Urothelium cell line (cell line): ENCODE measurements at regions not wholly inside any gene's neighbourhood (a gene's known extent, or its start where the extent isn't known, plus 50 kb on each side); places are given as distances from the start of the nearest gene placed in this dataset.

Source experiments
- DNase-seq: peaks from one replicate; pipeline ENCODE4 v3.0.0; 2011; ENCODE audit warnings: low spot score, mixed read lengths
- FAIRE-seq: peaks from 2 replicates; lab custom pipeline; 2011; peaks lifted over from hg19 to GRCh38; lab: Jason Lieb, UNC

- no peak for DNase-seq
- no peak for FAIRE-seq
These were observed 569.6 kb upstream of the CXADR start for GRCh38 chr21:16943231-16943630.

GRCh38 chr21:16945580-16945979 lies 567.3 kb upstream of the CXADR start:
- FAIRE-seq = no peak

DNA sequence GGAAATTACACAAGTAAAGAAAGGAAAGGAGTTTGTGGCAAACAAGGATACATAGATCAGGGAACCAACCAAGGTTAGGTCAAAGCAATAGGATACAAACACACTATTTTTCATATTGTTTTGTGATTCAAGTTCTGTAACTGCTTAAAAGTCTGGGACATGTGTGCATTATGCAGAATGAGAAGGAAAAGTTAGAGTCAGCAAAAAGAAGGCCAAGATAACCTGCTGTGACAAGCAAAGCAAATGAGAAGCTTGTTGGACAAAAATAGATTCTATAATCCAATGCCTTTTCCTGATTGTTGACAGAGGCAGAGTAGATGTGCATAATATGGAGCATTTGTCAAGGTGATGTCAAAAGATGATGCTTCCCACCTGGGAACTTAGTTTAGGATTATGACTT lies 556.0 kb upstream of the CXADR start:
- FAIRE-seq = no peak

More at GRCh38 chr21:16945580-16945979, 567.3 kb upstream of the CXADR start:
- no peak for DNase-seq

GRCh38 chr21:16965424-16965823 lies 547.4 kb upstream of the CXADR start:
- no peak for FAIRE-seq
- no peak for DNase-seq

More for the DNA sequence above, 556.0 kb upstream of the CXADR start:
- DNase-seq = no peak

GRCh38 chr21:16968436-16968835 lies 544.4 kb upstream of the CXADR start:
- FAIRE-seq (no peak), DNase-seq (no peak)

- DNase-seq (no peak), FAIRE-seq (no peak)
These were observed 543.2 kb upstream of the CXADR start for GRCh38 chr21:16969636-16970035.

- no peak for FAIRE-seq
These were observed 538.8 kb upstream of the CXADR start for GRCh38 chr21:16974060-16974459.

GRCh38 chr21:16976193-16976592 lies 536.6 kb upstream of the CXADR start:
- FAIRE-seq = no peak
- DNase-seq = no peak

More at GRCh38 chr21:16974060-16974459, 538.8 kb upstream of the CXADR start:
- DNase-seq = no peak

DNA sequence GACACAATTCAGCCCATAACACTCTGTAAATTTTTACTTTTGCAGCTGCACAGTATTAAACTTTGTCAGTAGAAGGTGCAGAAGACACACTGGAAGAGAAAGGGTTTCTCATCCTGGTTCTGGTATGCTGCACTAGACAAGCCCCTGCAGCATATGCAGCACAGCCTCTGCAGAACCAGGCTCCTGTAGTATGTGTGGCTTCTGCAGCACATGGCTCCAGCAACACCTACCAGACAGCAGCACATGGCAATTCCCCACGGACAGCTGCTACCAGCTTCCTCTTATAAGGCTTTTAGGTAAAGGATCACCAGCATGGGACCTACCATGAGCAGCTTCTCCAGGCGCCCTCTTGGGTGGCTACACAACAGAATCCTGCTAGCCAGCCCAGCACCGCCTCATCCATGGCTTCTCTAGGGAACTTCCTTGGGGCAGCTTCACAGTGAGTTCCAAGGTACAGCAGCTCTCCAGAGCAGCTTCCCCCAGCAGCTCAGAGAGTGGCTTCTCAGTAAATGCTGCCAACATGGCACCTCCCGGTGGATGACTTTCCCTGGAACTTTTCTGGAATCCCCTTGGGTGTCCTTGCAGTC lies 534.4 kb upstream of the CXADR start:
- FAIRE-seq (no peak), DNase-seq (no peak)

- DNase-seq (no peak), FAIRE-seq (no peak)
These were observed 533.3 kb upstream of the CXADR start for GRCh38 chr21:16979574-16979973.

DNA sequence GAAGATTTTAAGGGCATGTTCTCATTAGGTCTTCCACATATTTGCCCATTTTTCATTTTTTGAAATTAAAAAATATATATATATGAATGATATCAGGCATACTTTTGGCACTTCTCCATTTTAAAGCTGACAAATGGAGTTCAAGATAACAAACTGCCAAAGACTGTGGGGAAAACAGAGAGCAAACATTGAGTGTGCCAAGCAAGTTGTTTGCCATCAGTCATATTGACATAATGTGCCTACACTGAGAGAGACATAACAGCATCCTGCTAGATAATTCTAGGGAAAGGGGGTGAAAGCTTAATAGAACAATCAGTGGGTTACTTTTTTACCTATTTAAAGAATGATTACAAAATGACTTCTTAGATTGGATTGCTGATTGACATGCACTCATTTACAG lies 529.4 kb upstream of the CXADR start:
- FAIRE-seq (no peak), DNase-seq (no peak)

GRCh38 chr21:16992448-16992847 lies 520.4 kb upstream of the CXADR start:
- DNase-seq (no peak), FAIRE-seq (no peak)

GRCh38 chr21:16993416-16994038 lies 519.3 kb upstream of the CXADR start:
- DNase-seq (no peak), FAIRE-seq (no peak)

- FAIRE-seq (no peak), DNase-seq (no peak)
These were observed 510.1 kb upstream of the CXADR start for GRCh38 chr21:17002594-17003257.

- FAIRE-seq (no peak), DNase-seq (peak; percentile 6)
These were observed 509.6 kb upstream of the CXADR start for GRCh38 chr21:17003258-17003615.

DNA sequence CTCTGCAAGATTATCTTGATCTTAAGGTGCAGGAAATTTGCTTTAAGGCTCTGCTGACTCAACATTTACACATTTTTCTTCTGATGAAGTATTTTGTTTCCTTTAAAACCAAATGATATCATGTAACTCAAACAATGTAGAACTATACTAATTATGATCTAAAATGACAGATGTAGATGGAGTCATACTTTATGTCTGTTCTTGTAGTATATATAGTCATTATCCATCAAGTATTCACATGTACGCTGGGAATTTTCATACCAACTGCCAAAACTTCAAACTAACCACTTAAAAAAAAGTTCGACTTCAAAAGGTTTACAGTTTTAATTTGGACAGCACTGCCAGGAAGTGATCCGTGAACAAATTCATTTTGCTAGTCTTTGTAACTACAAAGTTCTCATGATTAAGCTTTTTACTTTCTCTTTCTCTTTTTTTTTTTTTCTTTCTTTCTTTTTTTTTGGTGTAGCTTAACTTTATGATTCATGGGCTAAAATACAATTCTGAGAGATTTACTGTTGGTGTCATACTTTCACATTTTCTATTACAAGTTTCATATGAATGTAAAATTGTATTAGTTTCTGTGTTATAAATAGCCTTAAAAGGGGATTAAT lies 509.0 kb upstream of the CXADR start:
- DNase-seq (peak; percentile 3), FAIRE-seq (no peak)

GRCh38 chr21:17032141-17032655 lies 480.6 kb upstream of the CXADR start:
- FAIRE-seq (no peak), DNase-seq (no peak)

GRCh38 chr21:17044696-17045095 lies 468.1 kb upstream of the CXADR start:
- DNase-seq (no peak), FAIRE-seq (no peak)

DNA sequence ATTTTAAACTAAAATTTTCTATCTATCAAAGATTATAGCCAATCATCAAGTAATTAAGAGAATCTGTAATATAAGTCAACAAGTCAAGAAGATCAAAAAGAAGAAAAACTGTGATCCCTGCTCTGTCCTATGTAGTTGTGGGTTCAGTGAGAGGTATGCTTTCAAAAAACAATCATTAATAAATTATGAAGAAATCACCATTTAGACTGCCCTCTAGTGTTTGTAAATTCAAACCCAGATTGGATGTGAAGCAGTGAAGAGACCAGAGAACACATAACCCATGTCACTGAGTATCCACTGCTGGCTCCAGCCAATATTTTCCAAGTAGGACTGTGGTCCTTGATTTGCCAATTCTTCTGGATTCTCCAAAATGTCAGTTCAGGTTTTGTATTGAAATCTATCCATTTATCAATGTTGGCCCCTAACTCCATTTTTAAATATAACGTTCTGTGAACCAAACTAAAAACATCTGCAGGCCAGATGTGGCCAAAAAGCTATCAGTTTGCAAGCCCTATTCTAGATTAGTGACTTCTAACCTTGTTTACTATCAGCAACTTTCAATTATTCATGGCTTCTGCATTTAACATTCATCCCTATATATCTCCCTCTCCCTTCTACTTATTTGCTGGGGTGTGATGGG lies 467.5 kb upstream of the CXADR start:
- peak; percentile 20 for DNase-seq

DNA sequence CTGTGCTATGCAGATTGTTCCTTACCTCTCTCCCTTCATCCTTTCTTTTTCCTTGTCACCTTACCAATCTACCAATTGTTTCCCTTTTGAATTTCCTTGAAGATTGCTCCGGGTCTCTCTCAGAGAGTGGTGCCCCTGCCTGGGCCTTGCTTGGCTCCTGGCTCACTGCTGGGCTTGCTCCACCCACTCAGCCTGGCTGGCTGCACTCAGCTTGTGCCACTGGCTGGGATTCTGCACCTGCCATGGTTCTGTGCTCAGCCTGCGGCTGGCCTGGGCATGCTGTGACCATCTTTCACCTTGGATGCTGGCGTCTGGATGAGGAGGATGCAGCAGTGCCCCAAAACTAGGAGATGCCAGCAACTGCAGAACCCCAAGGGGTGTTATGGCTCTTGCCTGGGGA lies 463.9 kb upstream of the CXADR start:
- FAIRE-seq = no peak

More for the DNA sequence above, 467.5 kb upstream of the CXADR start:
- FAIRE-seq = no peak

GRCh38 chr21:17050156-17050555 lies 462.7 kb upstream of the CXADR start:
- FAIRE-seq = no peak
- DNase-seq = no peak

More for the DNA sequence above, 463.9 kb upstream of the CXADR start:
- no peak for DNase-seq
